GM12878 (cell line): ENCODE measurements at regions not wholly inside any gene's neighbourhood (a gene's known extent, or its start where the extent isn't known, plus 50 kb on each side); places are given as distances from the start of the nearest gene placed in this dataset.

ENCODE experiments used
- CTCF ChIP-seq, 3 experiments: IDR thresholded peaks in 2 of 3; conservative IDR thresholded peaks in 1 of 3; 2 replicates each; pipeline ENCODE4 v1.5.1; 2011; ENCODE audit warnings: low read depth in 3 of 3, low read length in 3 of 3, mild to moderate bottlenecking in 3 of 3, control low read depth in 2 of 3, moderate library complexity in 2 of 3, inconsistent platforms in 1 of 3, mixed read lengths in 1 of 3; ENCODE audit not compliant: control insufficient read depth in 2 of 3, insufficient read depth in 1 of 3; ENCODE audit errors: extremely low read depth in 1 of 3
- EP300 ChIP-seq, 2 experiments: fragments of 150-350 bp in 1 of 2; IDR thresholded peaks; 2 replicates each; pipeline ENCODE4 v1.6.1; 2011 to 2012; ENCODE audit warnings: low read depth in 2 of 2, low read length in 2 of 2, borderline replicate concordance in 1 of 2, improper control_type of control experiment in 1 of 2, inconsistent platforms in 1 of 2; ENCODE audit not compliant: control insufficient read depth in 1 of 2

GRCh38 chr7:90061077-90061476 lies 93.2 kb upstream of the STEAP1 start:
- TF ChIP-seq EP300 (IDR thresholded peaks at IDR 0.05; ENCODE audit: borderline replicate concordance in 1 of 2, control insufficient read depth in 1 of 2, low read depth in 2 of 2, low read length in 2 of 2), result no peak
- TF ChIP-seq CTCF (IDR thresholded peaks at IDR 0.05 in 2 of 3, conservative IDR thresholded peaks at IDR 0.05 in 1 of 3; ENCODE audit: control insufficient read depth in 2 of 3, extremely low read depth in 1 of 3, insufficient read depth in 1 of 3, low read depth in 3 of 3, low read length in 3 of 3), result no peak
